ENCODE measurements at regions not wholly inside any gene's neighbourhood (a gene's known extent, or its start where the extent isn't known, plus 50 kb on each side); places are given as distances from the start of the nearest gene placed in this dataset.

DNA sequence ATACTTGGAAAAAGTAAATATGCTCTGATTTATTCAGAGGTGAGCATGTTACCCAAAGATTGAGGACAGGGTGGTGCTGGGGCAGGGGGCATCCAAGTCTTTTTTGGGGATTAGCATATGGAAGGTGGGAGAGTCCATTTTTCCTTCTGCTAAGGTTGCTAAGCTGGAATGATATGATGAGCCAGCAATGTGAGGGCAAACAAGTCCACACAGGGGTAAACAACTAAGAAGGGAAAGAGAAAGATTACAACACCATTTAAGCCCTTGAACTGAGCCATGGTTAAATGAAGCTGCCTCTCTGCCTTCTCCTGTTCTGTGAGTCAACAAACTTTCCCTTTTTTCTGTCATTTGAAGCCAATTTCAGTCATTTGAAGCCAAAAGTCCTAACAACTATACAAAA lies 89.0 kb downstream of the RPL22L1 start:
- CTCF ChIA-PET = no interaction called here

DNA sequence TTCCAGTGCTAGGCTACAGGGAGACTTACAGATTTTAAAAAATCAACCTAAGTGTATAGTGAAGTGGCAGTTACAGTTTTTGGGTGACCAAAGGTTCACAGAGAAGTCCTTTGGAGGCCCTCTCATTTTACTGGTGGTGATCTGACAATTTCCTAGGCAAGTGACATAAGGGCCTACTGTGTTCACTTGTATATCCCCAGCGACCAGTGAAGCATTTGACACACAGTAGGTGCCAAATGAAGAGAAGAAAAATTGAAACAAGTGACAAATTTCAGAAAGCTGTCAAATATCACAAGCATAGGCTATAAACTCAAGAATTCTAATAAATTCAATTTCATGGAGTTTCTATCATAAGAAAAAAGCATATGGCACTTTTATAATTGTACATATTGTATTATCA lies 89.5 kb downstream of the RPL22L1 start:
- ChIA-PET POLR2A (no interaction called here), CTCF (no interaction called here)
- TF ChIP-seq CTBP1 (IDR thresholded peaks at IDR 0.05; ENCODE audit: borderline replicate concordance) (no peak), L3MBTL2 (conservative IDR thresholded peaks at IDR 0.05) (no peak), FOXM1 (IDR thresholded peaks at IDR 0.05; ENCODE audit: borderline replicate concordance) (no peak), FOXA1 (IDR thresholded peaks at IDR 0.05) (no peak), TARDBP (IDR thresholded peaks at IDR 0.05) (no peak), FOXK2 (IDR thresholded peaks at IDR 0.05) (no peak), ARNT (IDR thresholded peaks at IDR 0.05) (no peak), SP1 (IDR thresholded peaks at IDR 0.05) (no peak), ZNF384 (IDR thresholded peaks at IDR 0.05) (no peak), NFRKB (IDR thresholded peaks at IDR 0.05) (no peak), BHLHE40 (IDR thresholded peaks at IDR 0.05; ENCODE audit: borderline replicate concordance) (no peak), HDGF (IDR thresholded peaks at IDR 0.05; ENCODE audit: borderline replicate concordance) (no peak), ELF4 (IDR thresholded peaks at IDR 0.05) (no peak), LEF1 (IDR thresholded peaks at IDR 0.05; ENCODE audit: borderline replicate concordance) (no peak)
- TF ChIP-seq, protein P1, sequence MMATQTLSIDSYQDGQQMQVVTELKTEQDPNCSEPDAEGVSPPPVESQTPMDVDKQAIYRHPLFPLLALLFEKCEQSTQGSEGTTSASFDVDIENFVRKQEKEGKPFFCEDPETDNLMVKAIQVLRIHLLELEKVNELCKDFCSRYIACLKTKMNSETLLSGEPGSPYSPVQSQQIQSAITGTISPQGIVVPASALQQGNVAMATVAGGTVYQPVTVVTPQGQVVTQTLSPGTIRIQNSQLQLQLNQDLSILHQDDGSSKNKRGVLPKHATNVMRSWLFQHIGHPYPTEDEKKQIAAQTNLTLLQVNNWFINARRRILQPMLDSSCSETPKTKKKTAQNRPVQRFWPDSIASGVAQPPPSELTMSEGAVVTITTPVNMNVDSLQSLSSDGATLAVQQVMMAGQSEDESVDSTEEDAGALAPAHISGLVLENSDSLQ (IDR thresholded peaks at IDR 0.05) = no peak
- no peak for DNase-seq (ENCODE audit: extremely low spot score)

More for the DNA sequence above, 89.0 kb downstream of the RPL22L1 start:
- no peak for DNase-seq (ENCODE audit: extremely low spot score)
- no peak for TF ChIP-seq SUZ12 (IDR thresholded peaks at IDR 0.05)
- TF ChIP-seq L3MBTL2 (conservative IDR thresholded peaks at IDR 0.05) = no peak
- TF ChIP-seq BHLHE40 (IDR thresholded peaks at IDR 0.05; ENCODE audit: borderline replicate concordance) = no peak
- TF ChIP-seq ARNT (IDR thresholded peaks at IDR 0.05) = no peak
- TF ChIP-seq FOXA1 (IDR thresholded peaks at IDR 0.05) = no peak
- TF ChIP-seq SP1 (IDR thresholded peaks at IDR 0.05) = no peak
- TF ChIP-seq LEF1 (IDR thresholded peaks at IDR 0.05; ENCODE audit: borderline replicate concordance) = no peak
- TF ChIP-seq ZNF384 (IDR thresholded peaks at IDR 0.05) = no peak
- no peak for TF ChIP-seq FOXK2 (IDR thresholded peaks at IDR 0.05)
- TF ChIP-seq NFRKB (IDR thresholded peaks at IDR 0.05) = no peak
- no peak for TF ChIP-seq FOXM1 (IDR thresholded peaks at IDR 0.05; ENCODE audit: borderline replicate concordance)
- no peak for TF ChIP-seq ELF4 (IDR thresholded peaks at IDR 0.05)
- no peak for TF ChIP-seq CTBP1 (IDR thresholded peaks at IDR 0.05; ENCODE audit: borderline replicate concordance)
- no peak for TF ChIP-seq HDGF (IDR thresholded peaks at IDR 0.05; ENCODE audit: borderline replicate concordance)
- TF ChIP-seq, protein P1 (IDR thresholded peaks at IDR 0.05) = no peak
- POLR2A ChIA-PET = no interaction called here

GRCh38 chr3:170778240-170779217 lies 91.5 kb downstream of the RPL22L1 start:
- CTCF ChIA-PET = no interaction called here
- DNase-seq (ENCODE audit: extremely low spot score) = no peak

DNA sequence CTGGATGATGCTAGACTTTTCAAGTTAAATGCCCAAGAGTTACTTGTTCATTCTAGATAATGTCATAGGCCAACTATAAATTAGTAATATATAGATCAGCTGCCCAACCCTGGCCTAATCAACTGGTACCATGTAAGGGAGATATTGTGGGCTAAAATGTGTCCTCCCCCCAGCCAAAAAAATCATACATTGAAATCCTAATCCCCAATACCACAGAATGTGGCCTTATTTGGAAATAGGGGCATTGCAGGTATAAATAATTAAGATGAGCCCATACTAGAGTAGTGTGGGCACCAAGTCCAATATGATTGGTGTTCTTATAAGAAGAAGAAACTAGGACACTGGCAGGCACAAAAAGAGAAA lies 92.5 kb downstream of the RPL22L1 start:
- ChIA-PET CTCF (no interaction called here), POLR2A (no interaction called here)
- no peak for DNase-seq (ENCODE audit: extremely low spot score)
- no peak for TF ChIP-seq L3MBTL2 (conservative IDR thresholded peaks at IDR 0.05)
- no peak for TF ChIP-seq FOXM1 (IDR thresholded peaks at IDR 0.05; ENCODE audit: borderline replicate concordance)
- TF ChIP-seq LEF1 (IDR thresholded peaks at IDR 0.05; ENCODE audit: borderline replicate concordance) = no peak
- TF ChIP-seq, protein P1 (IDR thresholded peaks at IDR 0.05) = no peak
- TF ChIP-seq SUZ12 (IDR thresholded peaks at IDR 0.05) = no peak
- TF ChIP-seq ELF4 (IDR thresholded peaks at IDR 0.05) = no peak
- no peak for TF ChIP-seq CTBP1 (IDR thresholded peaks at IDR 0.05; ENCODE audit: borderline replicate concordance)
- TF ChIP-seq HDGF (IDR thresholded peaks at IDR 0.05; ENCODE audit: borderline replicate concordance) = no peak
- no peak for TF ChIP-seq ZNF384 (IDR thresholded peaks at IDR 0.05)
- TF ChIP-seq NFRKB (IDR thresholded peaks at IDR 0.05) = no peak
- no peak for TF ChIP-seq ARNT (IDR thresholded peaks at IDR 0.05)
- no peak for TF ChIP-seq FOXK2 (IDR thresholded peaks at IDR 0.05)
- no peak for TF ChIP-seq BHLHE40 (IDR thresholded peaks at IDR 0.05; ENCODE audit: borderline replicate concordance)
- TF ChIP-seq SP1 (IDR thresholded peaks at IDR 0.05) = no peak
- TF ChIP-seq TARDBP (IDR thresholded peaks at IDR 0.05) = no peak
- no peak for TF ChIP-seq FOXA1 (IDR thresholded peaks at IDR 0.05)

More at GRCh38 chr3:170778240-170779217, 91.5 kb downstream of the RPL22L1 start:
- no peak for TF ChIP-seq LEF1 (IDR thresholded peaks at IDR 0.05; ENCODE audit: borderline replicate concordance)
- POLR2A ChIA-PET = no interaction called here

GRCh38 chr3:170776887-170777563 lies 93.0 kb downstream of the RPL22L1 start:
- POLR2A ChIA-PET = no interaction called here
- TF ChIP-seq TARDBP (IDR thresholded peaks at IDR 0.05) = no peak
- no peak for TF ChIP-seq SP1 (IDR thresholded peaks at IDR 0.05)
- no peak for TF ChIP-seq FOXK2 (IDR thresholded peaks at IDR 0.05)
- TF ChIP-seq FOXM1 (IDR thresholded peaks at IDR 0.05; ENCODE audit: borderline replicate concordance) = no peak
- TF ChIP-seq, protein P1 (IDR thresholded peaks at IDR 0.05) = no peak
- TF ChIP-seq FOXA1 (IDR thresholded peaks at IDR 0.05) = no peak
- no peak for TF ChIP-seq ARNT (IDR thresholded peaks at IDR 0.05)
- no peak for TF ChIP-seq HDGF (IDR thresholded peaks at IDR 0.05; ENCODE audit: borderline replicate concordance)
- no peak for DNase-seq (ENCODE audit: extremely low spot score)
- CTCF ChIA-PET = interaction anchor here (1.1 kb wide), 1 partner anchor 22 kb away, joined by 6 read pairs; no protein-coding TSS in a partner anchor

All from HEK293T (cell line).